ENCODE measurements at regions not wholly inside any gene's neighbourhood (a gene's known extent, or its start where the extent isn't known, plus 50 kb on each side); places are given as distances from the start of the nearest gene placed in this dataset.

DNA sequence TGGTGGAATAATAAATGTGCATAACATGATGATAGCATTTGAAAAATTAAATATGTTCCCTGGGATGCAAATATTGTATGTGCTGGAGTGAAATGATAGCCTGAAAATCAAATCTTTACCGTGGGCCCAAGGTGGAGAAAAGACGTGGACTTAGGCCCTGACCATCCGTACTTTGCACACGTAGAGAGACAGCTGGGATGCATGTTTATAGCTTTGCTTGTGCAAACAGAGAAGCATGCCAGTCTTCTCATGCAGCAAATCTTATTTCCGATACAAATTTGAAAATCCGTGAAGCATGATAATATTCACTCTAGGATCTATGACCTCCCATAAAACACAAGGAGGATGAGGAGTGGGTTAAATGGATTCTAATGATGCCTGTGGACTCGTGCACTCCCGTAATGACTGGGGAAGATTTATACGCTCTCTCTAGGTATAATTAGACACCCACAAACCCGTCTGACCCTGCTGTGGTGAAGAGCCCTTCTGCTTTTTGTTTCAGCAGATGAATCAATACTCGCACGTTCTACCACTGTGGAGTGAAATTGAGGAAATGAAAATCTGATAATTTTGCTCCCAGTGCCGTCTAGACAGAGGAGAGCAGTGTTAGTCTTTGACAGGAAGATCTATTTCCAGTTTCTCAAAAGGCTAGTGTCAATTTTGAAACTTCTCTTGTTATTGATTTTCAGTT is 810.3 kb upstream of the SALL3 start:
- DNase-seq, result peak; percentile 4

DNA sequence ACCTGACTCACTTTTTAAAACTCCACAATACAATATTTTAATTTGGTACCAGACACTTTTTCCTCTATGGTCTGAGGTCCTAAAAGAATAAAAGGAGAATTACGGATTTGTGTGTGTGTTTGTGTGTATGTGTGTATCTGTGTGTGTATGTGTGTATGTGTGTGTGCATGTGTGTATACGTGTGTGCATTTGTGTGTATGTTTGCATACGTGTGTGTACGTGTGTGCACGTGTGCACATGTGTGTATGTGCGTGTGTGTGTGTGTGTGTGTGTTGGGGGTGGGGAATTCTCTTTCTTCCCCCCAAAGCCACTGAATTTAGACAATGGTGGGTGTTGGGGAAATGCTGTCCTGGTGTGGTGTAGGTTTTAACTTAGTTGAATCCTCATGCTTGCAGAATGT is 807.7 kb upstream of the SALL3 start:
- DNase-seq, result no peak

DNA sequence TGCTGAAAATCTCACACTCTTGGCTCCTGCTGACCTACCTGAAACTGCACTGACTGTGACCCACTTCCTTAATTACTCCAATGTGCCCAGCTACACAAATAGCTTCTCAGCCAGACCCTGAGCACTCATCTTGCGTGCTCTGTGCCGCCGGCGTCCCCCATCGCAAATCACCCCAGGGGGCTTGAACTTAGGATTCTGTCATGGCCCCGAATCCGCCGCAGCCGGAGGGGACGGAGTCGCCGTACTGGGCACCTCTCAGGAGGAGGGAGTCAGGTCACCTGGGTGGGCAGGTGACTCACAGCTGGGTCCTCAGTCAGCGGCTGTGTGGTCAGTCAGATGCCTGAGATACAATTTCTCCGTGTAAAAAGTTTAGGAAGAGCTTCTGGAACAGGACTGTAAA is 804.9 kb upstream of the SALL3 start:
- DNase-seq, result no peak

DNA sequence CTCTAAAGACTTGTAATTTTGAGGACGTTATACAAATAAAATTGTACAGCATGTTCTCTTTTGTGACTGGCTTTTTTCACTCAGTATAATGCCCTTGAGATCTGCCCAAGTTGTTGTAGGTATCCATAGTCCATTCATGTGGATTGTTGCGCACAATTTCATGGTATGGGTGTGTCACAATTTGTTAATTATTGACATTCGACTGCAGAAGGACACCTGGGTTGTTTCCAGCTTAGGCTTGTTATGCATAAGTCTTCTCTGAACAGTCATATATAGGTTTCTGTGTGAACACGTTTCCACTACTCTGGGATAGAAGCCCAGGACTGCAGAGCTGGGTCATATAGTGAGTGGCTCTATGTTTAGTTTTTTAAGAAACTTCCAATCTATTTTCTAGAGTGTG is 800.8 kb upstream of the SALL3 start:
- no peak for DNase-seq

DNA sequence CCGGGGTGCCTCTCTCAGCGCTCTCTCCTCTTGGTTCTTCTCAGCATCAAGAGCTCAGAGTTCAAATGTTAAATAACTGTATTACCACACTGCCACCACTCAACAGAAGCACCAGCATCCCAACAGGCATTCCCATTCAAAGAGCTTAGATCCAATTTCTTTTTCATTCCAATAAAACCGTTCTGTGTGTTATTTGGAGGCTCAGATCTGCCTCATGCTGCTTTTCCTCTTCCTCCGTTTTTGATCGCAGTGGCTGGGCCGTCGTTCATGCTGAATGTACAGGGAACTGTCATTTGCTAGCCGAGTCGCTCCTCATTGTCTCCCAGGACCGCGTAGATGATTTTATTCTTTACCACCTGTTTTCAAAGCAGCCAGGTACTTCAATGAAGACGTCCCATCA is 798.9 kb upstream of the SALL3 start:
- DNase-seq, result no peak

DNA sequence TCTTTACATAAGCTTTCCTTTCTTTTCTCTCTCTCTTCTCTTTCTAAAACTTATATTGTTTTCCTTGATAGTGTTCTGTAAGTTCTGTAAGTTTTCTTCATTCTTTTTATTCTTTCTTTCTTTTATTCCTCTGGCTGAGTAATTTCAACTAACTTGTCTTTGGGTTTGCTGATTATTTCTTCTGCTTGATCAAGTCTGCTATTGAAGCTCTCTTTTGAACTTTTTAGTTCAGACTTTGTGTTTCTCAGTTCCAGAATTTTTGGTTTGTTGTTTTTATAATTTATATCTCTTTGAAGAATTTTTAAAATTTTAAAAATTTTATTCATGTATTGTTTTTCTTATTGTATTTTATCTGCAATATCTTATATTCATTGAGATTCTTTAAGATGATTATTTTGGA is 795.8 kb upstream of the SALL3 start:
- DNase-seq, result no peak

DNA sequence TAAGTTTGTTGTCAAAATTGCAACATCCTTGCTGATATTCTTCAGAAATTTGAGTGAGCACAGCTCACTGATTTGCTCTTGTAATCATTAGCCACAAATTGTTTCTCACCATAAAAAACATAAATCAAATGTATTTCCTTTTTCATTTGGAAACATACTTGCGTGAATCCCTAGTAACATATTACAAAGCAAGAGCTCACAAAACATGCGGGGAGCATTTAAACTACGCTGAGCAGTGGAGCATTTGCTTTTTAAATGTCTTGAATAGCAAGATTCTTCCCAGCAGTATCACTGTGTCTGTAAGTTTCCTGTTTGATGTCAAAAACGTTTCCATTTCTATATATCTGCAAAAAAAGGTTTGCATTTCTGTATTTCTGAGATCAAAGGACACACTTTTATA is 788.3 kb upstream of the SALL3 start:
- no peak for DNase-seq

DNA sequence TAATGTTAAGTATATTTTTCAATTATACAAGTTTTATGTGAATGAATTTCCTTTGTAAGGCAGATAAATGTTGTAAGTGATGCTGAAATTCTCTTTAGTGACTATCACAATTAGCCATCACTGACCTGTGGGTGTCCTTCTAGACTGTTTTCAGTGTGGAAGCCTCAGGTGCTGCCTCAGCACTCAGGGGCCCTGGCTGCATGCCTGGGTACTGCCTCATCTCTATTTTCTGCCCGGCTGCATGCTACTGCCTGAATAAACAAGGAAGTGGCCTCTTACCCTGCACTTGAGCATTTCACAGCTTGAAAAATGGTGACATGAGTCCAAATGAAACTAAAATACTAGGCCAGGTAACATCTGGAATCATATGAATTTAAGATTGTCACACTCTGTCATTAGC is 787.6 kb upstream of the SALL3 start:
- peak; percentile 14 for DNase-seq

DNA sequence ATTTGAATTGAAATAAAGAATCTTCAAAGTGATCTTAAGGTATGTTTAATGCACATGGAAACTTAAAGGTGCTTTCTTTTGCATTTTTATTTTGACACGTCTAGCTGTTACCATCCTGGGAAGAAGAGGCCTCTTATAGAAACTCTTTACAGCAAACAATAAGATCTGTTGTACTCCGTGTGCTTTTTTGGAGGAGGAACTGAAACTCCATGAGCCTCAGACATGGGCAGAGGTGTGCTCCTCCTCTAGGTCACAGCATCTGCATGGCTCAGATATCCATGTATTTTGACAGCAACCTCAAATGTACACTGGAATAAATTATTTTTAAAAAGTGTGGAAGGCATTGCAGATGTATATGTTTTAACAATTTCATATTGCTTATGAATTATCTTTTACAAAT is 783.3 kb upstream of the SALL3 start:
- no peak for DNase-seq

DNA sequence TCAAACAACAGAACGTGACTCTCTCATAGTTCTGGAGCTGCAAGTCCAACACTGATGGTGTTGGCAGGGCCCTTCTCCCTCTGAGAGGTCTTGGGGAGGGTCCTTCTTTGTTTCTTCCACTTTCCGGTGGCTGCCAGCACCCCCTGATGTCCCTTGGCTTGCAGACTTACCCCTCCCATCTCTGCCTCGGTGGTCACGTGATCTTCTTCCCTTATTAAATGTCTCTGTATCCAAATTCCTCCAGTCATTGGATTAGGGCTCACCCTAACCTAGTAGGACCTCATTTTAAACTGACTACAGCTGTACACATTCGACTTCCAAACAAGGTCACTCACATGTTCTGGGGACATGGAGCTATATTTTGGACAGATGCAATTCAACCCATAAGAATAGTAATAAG is 780.6 kb upstream of the SALL3 start:
- no peak for DNase-seq

DNA sequence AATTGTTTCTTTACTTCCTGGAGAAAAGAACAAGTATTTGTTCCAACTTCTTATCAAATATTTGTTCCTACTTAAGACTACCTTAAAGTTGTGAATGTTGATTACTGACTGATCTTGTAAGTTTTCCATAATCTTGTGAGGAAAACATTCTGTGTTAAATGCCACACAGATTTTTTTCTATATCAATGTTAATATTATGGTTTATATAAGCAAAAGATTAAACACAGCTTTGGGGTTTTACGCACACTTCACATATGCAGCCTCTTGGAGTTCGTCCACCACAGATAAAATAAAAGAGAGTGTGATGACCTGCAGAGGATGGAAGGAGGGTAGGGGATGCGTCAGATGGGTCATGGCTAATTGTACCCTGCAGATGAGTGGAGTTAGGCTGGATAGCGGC is 780.0 kb upstream of the SALL3 start:
- no peak for DNase-seq

DNA sequence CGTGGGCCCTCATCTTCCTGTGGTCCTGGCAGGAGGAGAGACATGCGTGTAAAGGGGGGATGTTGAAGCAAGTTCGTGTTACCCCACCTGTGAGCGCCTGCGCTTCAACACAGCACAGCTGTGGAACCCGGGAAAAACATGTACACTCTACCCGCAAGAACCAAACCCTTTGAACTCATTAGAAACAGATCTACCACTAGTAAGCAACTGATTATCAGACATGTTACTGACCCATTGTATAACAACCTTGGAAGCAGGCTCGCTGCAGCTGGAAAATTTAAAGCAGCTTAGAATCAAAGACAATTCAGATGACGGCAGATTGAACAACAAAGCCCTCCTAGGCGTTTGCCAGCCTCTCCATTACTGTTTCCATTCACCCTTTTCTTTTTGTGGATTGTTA is 771.7 kb upstream of the SALL3 start:
- no peak for DNase-seq

DNA sequence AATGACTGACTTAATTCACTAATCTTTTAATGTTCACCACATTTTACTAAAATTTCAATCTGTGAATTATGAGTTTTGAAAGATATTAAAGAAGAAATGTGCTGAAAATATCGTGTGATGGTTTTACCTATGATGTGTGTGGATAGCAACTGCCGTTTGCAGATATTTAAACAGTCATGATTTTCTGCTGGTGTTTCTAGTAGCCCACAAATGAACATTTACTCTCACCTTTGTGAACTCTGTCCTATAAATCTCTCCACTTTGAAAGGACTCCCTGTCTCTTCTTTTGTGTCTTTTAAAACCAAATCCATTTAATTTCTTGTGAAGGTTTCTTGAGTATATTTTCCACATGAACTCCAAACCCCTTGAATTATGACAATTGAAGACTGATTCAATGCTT is 771.2 kb upstream of the SALL3 start:
- DNase-seq, result no peak

DNA sequence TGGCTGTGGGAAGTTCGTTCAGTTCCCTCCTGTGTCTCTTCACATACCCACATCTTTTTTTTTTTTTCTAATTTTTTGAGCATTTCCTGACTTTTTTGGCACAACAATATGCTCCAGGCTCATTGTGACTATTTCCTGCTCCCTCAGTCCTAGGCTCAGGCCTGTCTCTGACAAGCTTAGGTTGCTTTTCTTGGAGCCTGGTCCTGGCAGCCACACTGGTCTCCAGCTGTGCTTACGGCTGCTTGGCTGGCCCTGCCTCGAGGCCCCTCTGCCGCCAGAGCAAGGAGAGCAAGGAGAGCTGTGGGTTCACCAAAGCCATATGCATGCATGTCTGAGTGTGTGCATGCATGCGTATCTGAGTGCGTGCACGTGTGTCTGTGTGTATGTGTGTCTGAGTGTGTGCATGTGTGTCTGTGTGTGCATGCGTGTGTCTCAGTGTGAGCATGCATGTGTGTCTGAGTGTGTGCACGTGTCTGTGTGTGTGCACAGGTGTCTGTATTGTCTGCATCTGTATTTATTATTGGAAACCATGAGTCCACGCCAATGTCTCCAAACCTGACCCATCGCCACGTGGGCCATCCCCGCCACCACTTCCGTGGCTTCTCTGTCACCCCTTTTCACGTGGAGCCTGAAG is 766.1 kb upstream of the SALL3 start:
- no peak for DNase-seq

DNA sequence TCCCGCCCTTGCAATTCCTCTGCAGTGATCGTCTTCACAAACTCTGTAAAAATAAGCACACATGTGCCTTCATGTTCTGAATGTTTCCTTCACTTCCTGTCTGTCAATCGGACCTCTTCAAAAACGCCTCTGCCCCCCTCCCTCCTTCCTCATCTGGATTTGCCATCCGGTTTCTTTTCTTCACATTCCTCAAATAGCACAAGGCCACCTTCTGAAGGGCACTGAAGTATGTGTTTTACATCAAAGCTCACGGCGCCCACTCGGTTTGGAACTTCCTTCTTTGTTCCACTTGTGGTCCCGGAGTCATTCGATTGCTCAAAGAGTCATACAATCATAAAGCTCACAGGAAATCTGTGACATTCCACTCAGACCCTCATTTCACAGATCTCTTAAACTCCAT is 758.1 kb upstream of the SALL3 start:
- DNase-seq, result no peak

DNA sequence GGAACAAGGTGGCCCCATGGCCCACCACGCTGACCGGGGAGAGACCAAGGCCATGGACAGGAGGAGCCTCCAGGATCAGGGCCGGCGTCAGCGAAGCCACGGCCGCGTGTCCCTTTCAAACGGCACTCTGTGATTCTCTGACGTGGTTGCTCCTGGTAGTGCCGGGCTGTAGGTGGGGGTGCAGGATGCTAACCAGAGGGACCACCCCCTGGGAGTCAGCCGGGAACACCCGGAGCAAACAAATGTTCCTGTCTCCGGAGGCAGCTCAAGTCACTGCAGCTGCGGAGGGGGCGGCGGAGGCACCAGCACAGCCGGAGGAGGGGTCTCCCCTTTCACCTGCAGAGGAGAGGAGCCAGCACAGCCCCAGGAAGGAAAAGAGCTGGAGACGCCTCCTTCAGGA is 750.6 kb upstream of the SALL3 start:
- DNase-seq, result no peak

DNA sequence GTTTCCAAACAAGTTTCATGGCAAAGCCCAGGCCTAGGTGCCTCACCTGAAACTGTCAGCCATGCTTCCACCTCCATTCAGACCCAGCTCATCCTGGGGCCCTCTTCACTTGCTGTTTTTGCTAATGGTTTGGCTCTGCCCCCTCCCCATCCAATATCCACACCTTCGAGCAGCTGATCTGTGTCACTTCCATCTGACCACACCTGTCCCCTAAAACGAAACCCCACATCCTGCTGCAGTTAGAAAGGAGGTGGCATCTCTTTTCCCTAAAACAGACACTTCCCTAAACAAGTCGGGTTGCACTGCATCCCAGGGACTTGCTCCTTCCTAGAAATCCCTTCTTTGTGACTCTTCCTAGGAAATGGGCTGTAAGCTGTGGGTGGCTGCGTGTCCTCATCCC is 748.7 kb upstream of the SALL3 start:
- no peak for DNase-seq

DNA sequence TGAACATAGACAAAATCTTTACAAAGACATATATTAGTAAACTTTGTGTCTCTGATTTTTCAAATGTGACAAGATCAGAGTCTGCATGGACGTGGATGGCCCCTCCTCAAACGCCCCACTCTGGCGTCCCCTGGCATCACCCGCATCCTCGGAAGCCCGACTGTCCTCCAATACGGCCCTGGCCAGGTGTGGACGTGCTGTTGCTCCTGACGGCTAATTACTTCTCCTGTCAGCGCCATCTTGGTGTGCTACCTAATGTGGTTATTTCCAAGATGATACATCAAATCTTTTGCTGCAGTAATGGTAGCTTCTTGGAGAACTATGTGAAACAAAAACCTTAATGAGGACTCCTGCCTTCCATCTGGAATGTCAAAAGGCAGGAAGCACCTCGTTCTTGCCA is 747.4 kb upstream of the SALL3 start:
- no peak for DNase-seq

DNA sequence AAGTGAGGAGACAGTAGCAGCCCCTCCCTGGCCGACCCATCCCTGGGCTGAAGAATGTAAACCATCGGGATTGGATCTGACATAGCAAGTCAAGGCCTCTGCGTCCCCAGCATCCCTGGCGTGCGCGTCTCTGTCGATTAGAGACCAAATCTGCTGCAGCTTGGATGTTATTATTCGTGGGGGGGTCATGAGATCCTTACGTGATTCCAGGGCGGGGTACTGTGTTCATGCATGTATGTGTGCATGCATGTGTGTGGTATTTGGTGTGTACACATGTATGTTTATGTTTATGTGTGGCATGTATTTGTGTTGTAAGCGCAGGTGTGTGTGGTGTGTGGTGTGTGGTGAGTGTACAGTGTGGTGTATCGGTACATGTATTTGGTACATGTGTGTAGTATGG is 741.8 kb upstream of the SALL3 start:
- DNase-seq, result no peak

DNA sequence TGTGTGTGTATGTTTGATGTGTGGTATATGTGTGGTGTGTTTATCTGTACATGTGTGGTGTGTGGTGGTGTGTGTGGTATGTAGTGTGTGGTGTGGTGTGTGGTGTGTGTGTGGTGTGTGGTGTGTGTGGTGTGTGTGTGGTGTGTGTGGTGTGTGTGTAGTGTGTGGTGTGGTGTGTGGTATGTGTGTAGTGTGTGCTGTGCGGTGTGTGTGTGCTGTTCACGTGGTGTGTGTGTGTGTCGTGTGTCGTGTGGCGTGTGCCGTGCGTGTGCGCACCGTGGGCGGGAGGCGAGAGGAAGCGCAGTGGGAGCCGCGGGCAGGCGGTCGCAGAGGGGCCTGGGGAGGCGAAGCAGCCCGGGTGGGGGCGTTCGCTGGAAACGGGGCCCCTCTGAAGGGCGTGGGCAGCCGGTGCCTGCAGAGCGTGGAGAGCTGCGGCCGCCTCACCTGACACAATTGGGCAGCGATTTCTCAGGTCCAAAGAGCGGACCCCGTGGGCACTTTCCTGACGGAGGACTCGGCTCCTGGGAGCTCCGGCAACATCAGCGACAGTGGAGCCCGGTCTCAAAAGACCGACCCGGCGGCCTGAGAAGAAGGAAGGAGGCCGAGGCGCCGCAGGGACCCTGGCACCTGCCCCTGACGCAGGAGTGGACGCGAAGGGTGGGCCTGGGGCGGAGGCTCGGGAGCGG is 741.1 kb upstream of the SALL3 start:
- DNase-seq, result no peak

DNA sequence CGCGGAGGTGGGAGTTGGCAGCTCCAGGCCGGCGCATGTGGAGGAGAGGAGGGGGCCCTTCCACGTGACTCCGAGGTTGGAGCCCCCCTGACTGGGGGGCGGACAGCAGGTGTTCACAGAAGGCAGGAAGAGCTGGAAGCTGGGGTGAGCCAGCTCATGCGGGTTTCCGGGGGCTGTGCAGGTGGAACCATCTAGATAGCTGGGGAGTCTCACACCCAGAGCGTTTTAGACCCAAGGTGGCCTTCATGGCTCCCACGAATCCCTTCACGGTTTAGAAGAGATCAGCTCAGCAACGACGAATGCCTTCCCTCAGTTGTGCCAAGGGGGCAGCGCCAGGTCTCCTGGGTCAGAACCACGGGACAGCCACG is 740.5 kb upstream of the SALL3 start:
- DNase-seq, result no peak

DNA sequence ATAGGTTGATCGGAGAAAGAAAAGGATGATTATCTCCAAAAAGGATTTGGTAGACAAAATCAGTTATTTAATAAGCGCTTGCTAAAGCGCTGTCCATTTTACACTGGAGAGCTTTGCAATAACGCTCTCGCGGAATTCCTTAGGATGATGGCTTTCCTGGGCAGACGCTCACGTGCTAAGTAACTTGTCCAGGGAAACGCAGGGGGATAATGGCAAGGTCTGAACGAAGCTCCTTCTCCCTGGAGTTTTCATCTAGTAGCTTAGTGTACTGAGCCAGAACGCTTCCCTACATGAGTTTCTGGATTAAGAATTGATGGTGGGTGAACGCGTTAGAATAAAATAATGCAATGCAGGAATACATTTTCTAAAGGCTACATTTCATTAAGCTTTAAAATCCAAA is 739.5 kb upstream of the SALL3 start:
- DNase-seq, result no peak

DNA sequence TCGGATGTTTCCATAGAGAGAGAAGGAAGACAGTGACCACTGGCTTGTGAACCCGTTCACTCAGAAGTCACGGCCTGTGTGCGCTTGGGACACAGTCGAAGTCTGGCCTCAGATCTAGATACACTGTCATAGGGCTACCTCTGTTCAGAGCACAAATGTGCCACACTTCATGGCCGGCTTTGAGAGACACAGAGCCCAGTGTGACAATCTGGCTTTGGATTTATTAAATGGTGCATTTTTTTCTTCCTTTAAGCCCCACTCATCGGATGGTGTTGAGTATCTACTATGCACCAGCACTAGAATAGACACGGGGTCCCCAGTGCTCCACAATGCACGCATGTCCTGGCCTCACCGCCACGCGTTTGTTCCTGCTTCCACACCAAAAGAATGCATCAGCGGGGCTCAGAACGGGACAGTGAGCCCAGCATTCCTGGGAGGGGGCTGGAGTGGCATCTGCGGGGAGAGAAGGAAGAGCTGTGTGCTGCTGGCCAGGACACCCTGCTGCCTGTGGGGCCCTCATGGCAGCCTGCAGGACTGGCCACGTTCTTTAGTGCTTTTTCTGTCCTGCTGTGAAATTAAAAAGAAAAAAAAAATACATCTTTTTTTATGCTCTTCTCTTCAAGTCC is 738.9 kb upstream of the SALL3 start:
- DNase-seq, result no peak

DNA sequence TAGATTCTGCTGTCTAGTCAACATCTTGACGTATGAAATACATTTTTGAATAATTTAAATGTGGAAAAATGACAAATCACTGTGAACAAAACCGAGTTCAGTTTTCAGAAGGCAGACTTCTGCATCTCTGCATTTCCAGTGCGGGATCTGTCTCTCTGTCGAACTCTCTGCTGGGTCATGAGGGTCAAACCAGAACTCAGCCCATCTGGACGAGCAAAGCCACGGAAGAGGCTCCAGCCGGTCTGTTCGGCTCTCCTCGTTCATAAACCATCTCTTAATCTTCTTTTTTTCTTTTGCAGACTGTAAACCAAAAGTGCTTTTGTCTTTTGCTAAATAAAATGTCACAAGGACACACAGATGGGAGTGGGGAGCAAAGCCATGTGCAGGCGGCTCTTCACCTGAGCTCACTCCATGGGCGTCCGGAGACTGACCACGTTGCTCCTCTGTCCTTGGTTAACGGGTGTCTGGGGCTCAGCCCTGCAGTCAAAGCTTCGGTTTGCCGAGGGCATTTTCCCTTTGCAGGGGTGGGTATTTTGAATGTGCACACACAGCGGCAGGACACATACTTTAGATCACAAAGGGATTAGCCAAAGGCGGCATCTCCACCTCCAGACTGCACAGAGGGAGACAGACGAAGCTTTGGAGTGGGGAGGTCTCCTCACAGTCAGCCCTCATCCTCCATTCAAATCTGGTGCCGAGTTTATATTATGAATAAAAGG is 737.9 kb upstream of the SALL3 start:
- no peak for DNase-seq

Measured in NCI-H1436 (cell line).